Neural progenitor cell (in vitro differentiated cells): ENCODE measurements at regions not wholly inside any gene's neighbourhood (a gene's known extent, or its start where the extent isn't known, plus 50 kb on each side); places are given as distances from the start of the nearest gene placed in this dataset.

Source experiments
- EZH2 ChIP-seq: fragments of 200-600 bp; sonication (generic); IDR thresholded peaks from 2 replicates; pipeline ENCODE4 v1.6.1; 2017; ENCODE audit warnings: antibody characterized with exemption, mild to moderate bottlenecking, moderate library complexity
- EZH2phosphoT487 ChIP-seq: fragments of 200-600 bp; sonication (generic); IDR thresholded peaks from 2 replicates; pipeline ENCODE4 v1.6.1; 2017; ENCODE audit warnings: antibody characterized with exemption
- TF ChIP-seq, protein P1 (sequence below): fragments of 200-600 bp; sonication (generic); IDR thresholded peaks from 2 replicates; pipeline ENCODE4 v1.5.1; 2017; ENCODE audit warnings: antibody characterized with exemption, mild to moderate bottlenecking

DNA sequence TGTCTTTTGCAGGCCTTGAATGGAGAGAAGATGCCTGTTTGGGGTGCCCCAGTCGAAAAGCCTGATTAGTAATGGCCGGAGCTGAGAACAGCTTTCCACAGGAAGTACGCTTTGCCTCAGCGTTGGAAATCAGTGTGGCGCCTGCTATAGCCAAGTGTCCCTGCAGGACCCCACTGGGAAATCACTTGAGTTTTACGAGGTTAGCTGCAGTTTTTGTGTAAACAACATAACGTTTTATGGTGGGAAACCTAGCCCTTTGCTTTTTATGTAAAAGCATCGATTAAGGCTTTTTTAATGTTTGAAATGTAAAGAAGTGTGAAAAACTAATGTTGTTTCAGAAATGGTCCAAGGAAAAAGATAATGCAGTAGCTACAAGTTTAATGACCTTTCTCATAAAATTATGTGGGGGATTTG is 234.2 kb downstream of the TTC32 start:
- TF ChIP-seq, protein P1, sequence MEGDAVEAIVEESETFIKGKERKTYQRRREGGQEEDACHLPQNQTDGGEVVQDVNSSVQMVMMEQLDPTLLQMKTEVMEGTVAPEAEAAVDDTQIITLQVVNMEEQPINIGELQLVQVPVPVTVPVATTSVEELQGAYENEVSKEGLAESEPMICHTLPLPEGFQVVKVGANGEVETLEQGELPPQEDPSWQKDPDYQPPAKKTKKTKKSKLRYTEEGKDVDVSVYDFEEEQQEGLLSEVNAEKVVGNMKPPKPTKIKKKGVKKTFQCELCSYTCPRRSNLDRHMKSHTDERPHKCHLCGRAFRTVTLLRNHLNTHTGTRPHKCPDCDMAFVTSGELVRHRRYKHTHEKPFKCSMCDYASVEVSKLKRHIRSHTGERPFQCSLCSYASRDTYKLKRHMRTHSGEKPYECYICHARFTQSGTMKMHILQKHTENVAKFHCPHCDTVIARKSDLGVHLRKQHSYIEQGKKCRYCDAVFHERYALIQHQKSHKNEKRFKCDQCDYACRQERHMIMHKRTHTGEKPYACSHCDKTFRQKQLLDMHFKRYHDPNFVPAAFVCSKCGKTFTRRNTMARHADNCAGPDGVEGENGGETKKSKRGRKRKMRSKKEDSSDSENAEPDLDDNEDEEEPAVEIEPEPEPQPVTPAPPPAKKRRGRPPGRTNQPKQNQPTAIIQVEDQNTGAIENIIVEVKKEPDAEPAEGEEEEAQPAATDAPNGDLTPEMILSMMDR = no peak
- TF ChIP-seq EZH2phosphoT487 = no peak
- no peak for TF ChIP-seq EZH2
